Activated CD4-positive, alpha-beta T cell treated with anti-CD3 and anti-CD28 coated beads, Interleukin-2, amount 50 U/mL, for 48 hours (primary cell): ENCODE measurements at regions not wholly inside any gene's neighbourhood (a gene's known extent, or its start where the extent isn't known, plus 50 kb on each side); places are given as distances from the start of the nearest gene placed in this dataset.

Source experiments
- DNase-seq, 2 experiments: peaks; one replicate each; pipeline ENCODE4 v3.0.0-alpha.2; 2020

DNA sequence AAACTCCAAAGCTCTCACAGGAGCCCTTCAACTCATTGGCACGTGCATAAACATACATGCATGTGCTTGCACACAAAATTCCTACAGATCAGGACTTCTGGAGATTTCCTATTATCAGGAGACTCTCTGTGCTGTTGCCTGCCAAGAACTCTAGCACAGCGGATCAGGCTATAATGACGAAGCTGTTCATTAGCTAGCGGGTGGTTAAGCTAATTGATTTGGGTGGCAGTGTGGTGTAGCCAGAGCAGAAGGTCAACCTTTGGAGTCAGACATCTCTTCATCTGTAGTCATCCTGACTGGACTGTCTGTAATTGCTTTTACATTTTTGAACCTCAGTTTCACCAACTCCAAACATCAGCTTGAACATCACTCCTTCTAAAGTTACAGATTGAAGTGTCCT lies 69.0 kb downstream of the KIF2B start:
- DNase-seq = no peak

DNA sequence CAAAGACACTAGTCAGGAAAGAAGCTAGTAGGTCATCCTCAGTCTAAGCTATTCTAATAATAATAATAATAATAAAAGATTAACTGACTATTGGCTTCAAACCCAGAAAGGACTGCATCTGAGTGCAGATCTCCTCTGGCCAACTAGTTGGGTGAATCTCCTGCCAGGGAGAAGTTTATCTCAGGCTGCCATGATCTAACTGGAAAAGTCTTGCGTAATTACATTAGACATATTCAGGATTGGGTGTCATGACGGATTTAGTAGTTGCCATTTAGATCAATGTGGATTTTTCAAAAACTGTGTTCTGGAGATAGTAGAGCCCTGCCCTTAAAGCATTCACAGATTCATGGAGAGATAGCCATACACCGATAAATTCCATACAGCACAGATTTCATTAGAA lies 69.5 kb downstream of the KIF2B start:
- no peak for DNase-seq

DNA sequence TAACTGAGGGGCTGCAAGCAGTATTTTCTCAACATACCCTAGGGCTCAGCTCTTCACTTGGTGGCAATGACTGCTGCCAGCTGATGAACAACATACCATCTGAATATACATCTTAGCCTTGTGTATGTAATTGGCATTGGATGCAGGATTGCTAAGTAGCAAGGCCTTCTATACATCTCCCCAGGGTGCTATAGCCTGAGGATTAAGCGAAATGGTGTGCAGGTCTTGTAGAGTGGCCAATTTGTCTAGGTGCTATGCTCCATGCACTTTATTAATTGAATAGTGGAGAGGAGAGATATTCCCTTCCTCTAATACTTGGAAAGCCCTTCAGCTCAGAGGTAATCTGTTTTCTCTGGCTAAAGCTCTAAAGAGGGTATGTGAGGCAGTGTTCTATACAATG lies 71.9 kb downstream of the KIF2B start:
- no peak for DNase-seq

DNA sequence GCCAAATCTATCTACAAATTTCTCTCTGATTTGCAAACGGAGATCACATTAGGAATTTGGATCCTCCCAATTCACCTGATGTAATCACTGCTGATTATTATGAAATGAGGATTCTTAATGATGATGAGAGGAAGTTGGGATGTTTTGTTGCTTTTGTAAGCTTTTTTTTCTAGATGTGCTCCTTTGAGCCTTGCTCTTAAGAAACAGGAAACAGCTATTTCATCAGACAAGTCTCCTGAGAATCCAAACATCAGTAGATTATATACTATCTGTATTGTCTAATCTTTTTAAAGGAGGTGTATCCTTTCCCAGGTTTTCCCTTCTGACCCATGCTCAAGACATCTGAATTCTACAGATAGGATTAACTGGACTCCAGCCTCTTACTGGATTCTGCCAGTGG lies 73.3 kb downstream of the KIF2B start:
- no peak for DNase-seq

DNA sequence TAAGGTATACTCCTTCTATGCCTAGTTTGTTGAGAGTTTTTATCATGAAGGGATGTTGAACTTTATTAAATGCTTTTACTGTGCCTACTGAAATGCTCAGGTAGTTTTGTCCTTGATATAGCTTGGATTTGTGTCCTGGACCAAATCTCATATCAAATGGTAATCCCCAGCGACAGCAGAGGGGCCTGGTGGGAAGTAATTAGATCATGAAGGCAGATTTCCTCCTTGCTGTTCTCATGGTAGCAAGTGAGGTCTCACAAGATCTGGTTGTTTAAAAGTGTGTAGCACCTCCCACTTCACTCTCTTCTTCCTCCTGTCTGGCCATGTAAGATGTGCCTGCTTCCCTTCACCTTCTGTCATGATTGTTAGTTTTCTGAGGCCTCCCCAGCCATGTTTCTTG lies 78.2 kb downstream of the KIF2B start:
- DNase-seq = no peak

DNA sequence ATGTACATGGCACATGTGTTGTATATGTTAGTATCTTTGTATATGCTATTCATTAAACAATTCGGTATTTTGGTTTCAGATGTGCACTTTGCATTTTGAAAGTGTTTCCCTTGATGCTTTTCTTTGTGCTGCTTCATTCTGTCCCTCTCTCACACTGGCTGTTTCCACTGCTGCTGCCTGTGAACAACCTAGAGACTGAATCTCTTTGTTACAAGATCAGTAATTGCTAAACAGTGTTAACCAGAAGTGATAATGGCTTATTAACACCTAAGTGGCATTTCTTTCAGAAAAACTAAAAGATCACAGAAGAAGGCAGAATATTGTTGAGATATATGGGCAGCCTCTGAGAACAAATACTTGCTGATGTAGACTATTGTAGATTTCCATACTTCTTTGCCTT lies 84.7 kb downstream of the KIF2B start:
- no peak for DNase-seq

DNA sequence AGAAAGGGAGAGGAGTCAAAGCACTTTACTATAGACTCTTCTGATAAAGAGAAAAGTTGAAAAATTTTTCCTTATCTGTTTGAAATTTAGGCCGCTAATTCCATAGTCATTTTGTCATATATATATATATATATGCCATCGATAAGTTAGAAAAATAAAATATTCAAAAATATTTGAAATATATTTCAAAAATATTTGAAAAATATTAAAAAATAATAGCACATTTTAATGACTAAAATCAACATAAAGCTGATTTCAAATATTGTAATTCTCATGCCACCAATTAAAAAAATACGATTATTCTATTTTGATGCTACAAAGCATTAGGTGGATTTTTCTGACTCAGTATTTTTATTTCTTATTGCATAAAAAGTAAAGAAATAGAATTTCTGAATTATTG lies 87.1 kb downstream of the KIF2B start:
- no peak for DNase-seq

DNA sequence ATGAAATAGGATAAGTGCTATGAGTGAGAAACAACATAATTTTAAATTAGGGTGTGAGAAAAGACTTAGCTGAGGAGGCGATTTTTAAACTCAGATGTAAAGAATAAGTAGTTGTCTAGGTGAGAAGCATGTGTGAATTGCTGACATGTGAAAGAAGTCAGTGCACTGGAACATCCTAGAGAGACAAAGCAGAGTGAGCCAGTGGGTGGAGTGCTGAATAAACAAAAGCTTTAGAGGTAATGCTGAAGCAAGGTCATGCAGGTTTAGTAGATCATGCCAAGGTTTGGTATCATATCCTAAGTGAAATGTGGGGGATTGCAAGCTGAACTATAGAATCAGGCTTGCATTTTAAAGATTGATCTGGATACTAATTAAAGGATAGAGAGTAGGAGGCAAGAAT lies 89.4 kb downstream of the KIF2B start:
- no peak for DNase-seq

DNA sequence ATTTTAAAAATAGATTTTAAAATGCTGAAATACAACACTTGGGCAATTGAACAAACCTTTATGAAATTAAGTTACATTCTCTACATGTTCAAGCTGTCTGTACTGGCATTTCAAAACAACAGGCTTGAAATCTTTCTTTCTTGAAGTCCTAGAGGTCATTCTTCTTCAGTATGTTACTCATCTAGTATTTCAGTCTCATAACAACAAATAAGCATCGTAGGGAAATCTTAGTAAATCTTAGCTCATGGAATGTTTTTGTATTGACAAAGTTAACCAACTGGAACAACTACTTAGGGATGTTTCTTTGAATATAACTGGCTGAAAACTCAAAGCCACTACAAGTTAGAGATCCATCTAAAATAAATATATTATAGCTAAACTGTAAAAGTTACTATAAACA lies 96.6 kb downstream of the KIF2B start:
- no peak for DNase-seq

DNA sequence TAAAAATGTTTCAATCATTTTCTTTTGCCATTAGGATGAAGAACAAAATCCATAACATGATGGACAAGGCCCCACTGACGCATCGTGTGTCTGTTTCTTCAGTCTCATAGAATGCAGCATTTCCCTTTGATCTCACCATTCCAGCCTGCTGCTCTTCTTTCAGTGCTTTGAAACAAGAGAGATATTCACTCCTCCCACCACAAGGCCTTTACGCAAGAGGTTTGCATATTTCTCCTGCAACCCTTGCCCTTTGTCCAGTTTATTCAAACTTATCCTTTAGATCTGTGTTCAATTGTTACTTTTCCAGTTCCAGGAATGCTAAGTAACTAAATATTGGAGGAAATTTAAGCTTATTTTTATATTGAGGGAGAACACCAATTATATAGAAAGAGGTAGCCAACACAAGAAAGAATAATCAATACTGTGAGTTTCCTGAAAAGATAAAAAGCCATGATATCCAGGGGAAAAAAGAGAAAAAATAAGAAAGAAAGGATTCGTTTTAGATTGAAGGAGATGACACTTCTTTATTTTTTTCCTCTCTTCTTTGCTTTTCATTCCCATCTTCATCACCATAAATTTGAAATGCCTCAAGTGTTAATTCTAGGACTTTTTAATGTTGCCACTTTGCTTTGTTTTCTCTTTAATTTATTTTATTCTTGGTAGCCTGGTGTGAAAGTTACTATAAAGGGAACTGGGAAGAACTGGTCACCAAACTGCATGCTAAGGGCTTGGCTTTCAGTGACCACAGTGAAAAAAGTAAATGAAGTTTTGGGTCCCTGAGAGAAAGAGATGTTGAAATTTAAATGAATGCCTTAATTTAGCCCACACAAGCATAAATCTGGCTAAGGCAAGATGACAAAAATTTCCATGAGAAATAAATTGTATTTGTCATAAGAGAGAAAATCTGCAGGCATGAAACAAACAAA lies 102.1 kb downstream of the KIF2B start:
- DNase-seq = no peak

DNA sequence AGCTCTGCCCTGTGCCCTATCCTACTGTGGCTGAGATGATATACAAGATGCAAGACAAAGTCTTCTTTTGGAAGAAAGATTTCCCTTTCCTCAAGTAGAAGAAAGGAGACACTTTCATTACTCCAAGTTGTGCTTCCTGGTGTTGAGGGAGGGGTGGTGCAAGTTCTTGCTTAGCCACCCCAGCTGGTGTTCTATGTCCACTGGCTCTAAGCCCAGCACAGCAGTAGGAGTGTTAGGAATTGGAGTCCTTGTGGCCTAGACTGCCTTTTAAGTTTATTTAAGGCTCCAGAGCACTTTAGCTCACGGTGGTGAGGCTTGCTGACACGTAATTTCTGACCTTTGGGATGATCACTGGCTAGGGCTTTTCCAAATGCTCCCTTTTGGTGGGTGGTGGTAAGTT lies 109.7 kb downstream of the KIF2B start:
- DNase-seq = no peak

DNA sequence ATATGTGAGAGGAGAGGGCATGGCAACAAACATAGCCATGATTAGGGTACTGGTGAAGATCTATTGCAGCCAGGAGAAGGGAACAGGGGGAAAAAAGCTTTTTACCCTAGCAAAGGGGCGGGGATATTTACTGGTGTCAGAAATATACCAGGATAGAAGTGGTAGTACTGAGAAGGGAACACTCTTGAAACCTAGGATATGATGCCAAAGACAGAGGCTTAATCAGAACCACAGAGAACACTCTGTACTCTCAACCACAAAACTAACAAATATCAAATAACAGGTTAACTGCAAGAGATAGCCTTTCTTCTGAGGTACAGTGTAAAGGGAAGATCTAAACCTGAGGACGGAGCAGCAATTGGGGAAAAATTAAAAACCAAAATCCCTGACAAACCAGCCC lies 112.2 kb downstream of the KIF2B start:
- DNase-seq = no peak

DNA sequence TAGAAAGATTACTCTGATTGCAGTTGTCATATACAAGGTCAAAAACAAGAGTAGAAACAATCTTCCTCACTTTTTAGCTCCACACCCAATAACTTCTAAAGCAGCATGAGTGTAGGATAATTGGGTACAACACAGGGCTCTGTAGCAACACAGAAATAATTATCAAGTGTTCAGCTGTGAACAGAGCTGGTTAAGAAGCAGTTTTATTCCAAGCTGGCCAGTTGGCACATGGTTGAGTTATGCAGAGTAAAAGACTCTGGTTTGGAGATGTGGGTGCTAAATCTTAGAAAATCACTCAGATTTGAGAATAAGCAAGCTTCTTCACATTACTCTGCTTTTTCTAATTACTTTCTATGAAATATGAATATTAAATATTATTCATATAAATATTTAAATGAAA lies 118.5 kb downstream of the KIF2B start:
- no peak for DNase-seq

DNA sequence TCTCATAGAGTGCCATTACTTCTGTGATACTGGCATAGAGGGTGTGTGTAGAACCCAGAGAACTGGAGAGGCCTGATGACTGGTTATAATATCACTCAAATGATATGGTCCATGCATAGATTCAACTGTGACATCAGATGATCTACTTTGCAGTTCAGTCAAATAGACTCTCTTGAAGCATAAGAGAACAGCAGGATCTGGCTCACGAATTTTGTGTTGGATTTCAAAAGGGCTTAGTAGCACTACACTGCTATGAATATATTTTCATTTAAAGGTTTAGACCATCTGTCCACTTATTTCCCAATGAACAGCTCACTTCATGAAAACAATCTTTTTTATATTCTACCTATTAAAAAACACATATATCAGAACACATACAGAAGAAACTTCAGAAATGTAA lies 119.7 kb downstream of the KIF2B start:
- DNase-seq = no peak

DNA sequence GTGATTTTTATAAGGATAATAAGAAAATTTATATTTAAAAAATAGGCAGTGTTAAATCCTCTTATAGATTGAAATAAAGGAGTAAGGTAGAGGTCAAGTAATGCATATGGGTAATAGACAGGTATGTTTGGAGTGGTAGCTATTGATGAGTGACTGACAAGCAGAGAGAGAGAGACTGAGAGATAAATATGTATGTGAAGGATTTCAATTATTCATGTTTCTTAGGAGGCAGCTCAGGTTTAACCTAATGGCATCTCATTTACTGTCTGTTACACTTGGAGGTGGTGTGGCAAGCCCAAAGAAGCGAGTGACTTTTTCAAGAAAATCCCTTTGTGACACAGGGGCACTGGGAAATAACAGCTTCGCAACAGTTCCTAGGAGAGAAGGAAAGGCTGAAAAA lies 120.2 kb downstream of the KIF2B start:
- DNase-seq = no peak

DNA sequence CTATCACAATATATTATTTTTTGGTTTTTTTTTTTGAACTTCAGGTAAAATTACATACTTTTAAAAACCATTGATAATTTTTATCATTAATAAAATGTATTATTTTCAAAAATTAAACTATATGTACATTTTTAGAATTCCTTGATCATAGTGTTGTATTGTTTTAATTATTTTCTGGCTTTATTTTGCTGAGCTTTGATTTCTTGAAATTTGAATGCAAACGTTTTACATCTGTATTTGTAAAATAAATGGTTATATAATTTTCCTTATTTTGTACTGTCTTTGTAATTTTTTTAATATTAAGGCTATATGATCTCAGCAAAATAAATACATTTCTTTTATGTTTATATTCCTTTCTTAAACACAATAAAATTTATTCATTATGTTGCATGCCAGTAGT lies 125.6 kb downstream of the KIF2B start:
- DNase-seq = no peak

DNA sequence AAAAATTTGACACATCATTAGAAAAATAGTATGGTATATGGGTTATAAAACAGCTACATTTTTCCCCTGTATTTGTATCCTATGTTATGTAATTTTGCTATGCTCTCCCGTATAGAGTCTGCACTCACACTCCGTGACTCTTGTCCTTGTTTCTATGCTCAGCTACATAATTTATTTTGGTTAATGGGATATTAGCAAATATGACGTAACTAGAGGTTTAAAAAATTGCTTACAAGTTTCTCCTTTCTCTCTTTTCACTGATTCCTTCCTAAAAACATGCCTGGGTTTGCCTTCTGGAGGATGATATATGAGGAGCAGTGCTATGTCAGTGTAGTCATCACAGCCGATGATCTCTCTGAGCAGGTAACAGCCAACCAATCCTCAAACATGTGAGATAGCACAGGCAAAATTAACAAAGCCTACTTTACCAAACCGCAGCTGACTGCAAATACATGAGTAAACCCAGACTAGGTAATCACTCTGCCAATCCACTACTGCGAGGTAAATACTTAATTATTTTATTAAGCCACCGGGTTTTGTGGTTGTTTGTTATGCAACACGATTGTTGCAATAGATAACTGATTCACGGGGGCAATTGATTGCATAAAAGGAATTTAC lies 126.9 kb downstream of the KIF2B start:
- no peak for DNase-seq

DNA sequence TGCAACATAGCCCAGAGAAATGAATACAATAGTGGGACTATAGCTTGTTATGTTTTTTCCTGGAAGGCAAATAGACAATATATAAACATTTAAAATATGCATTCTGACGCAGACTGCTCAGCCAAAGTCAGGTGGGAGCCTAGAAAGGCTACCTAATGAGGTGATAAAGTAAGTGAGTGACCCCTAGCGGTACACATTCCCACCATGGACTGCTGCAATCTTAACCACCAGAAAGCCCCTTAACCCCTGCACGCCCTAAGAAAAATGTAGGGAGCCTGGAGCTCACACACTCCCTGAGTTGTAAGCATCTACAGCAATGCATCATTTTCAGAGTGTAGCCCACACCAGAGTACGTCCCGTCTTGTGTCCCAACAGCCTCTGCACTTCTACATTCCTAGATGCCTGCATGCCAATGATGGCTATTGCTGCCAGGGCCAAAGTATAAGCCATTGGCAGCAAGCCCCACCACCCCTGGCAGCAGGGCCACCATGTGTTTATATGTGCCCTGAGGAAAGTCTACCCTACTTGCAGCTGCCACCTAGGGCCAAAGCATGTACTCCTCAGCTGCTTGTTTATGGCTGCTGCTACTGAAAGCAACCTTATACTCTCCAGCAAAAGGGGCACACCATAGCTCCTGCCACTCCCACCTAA lies 127.6 kb downstream of the KIF2B start:
- no peak for DNase-seq

DNA sequence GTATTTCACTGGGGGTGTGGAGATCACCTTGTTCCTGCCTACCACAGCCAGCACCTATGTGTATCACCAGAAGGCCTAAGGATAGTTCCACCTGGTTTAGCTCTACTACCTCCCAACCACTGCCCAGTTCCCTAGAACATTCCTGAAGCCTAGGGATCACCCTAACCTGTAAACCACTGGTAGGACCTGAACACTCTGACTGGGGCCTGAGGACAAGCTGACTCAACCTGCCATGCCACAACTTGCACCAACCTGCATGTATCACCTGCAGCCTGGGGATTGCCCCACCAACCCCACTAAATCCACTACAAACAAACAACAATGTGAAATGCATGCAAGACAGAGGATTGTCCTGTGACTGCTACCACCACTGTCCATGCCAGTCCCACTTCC lies 128.1 kb downstream of the KIF2B start:
- no peak for DNase-seq

DNA sequence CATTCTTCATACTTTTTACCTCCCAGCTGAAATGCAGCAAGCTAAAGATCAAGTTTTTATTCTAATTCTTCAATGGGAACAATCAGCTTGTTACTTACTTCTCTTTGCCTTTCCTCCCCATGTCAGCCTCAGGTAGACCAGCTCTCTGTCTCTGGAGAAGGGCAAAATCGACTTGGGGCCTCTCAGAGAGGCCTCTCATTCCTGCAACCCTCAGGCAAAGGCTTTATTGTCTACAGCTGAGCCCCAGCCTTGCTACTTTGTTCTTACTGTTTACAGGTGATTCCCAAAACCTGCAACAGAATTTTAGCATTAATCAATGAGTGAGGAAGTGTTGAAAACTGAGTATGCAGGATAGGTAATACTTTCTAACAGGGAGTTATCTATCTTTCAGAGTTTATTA lies 148.6 kb downstream of the KIF2B start:
- no peak for DNase-seq

DNA sequence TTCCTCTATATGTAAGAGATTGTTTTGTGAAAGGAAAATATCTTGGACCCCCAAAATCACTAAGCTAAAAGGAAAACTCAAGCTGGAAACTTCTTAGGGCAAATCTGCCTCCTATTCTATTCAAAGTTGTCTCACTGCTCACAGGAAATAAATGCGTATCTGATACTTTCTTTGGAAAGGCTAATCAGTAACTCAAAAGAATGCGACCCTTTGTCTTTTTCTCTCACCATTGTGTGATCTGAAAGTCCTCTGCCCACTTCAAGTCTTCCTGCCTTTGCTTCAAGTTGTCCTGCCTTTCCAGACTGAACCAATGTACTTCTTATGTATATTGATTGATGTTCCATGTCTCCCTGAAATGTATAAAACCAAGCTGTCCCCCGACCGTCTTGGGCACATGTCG lies 157.3 kb downstream of the KIF2B start:
- DNase-seq = no peak

DNA sequence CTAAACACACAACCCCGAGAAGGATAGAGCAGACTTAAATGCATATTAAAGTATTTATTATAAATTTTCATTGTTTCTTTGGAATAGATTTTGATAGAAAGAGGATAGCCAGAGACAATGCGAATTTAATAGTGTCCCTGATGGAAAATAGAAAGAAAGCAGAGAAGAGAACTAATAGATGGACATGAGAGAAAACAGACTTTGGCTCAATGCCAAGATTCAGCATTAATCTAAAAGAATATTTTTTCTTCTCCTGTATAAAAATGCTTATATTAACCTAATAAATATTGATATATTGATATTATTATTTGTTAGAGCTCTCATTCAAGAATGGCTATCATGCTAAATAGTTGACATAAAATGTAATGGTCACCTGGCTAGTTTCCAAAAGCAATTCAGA lies 173.4 kb downstream of the KIF2B start:
- DNase-seq = no peak

DNA sequence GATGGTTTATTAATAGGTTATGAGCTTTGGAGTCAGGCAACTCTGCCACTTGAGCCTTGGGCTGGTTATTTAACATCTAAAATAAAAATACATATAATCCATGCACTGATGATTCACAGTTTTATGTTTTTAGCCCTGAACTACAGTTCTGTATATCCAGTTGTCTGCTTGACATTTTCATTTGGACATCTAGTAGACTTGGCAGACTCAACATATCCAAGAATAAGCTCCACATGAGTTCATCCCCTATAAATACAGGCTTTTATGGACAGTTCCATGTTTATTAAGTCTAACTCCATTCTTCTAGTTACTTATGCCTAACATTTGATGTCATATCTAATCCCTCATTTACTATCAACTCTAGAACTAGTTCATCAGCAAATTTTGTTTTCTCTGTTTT lies 174.2 kb downstream of the KIF2B start:
- no peak for DNase-seq

DNA sequence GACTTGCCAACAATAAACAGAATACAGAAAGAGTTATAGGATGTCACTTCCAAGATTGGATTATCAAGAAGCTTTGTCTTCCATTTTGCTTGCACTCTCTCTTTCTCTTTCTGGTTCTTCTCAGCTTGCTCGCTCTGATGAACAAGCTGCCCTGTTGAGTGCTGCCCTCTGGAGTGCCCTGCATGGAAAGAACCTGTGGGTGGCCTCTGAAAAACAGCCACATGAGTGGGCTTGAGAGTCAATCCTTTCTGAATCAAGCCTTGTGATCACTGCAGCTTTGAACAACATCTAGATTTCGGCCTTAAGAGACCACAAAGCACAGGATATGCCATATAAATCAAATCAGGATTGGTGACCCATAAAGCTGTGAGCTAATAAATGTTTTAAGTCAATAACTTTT lies 185.1 kb downstream of the KIF2B start:
- no peak for DNase-seq
